ENCODE measurements at regions not wholly inside any gene's neighbourhood (a gene's known extent, or its start where the extent isn't known, plus 50 kb on each side); places are given as distances from the start of the nearest gene placed in this dataset.
"Not testable (repeated sequence)": the region's sequence is repeated elsewhere in the genome, so short reads cannot be mapped to it uniquely, and the experiment has no call there.

DNA sequence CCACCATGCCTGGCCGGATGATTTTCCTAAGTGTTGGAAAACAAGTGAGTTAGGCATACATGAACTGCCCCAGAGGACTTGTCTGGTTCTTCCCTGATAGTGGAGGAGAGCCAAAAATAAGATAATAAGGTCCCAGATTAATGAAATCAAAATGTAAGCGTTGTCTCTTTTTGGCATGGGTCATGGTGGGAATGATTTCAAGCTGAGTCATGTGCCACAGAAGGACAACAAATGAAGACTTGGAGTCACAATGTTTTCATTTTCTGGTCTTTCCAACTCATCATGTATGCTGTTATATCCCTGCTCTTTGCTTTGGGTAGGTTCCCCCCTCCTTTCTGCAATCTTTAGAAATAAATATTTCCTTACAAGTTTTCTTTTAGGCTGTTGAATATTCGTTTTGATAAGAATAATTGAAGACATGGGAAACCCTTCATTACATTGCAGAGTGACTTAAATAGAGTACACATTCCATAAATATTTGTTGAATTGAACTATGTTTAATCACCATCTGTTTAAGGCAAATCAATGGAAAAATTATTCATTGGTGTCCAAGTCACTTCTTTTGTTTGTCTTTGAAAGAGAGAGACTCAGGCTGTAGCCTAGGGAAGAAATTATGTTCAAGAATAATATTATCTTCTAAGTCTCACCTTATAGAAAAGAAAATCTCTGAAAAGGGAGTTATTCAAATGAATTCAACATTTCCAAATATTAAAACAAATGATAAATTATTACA lies 196.3 kb downstream of the CSNK1G3 start:
- TF ChIP-seq, protein P1, sequence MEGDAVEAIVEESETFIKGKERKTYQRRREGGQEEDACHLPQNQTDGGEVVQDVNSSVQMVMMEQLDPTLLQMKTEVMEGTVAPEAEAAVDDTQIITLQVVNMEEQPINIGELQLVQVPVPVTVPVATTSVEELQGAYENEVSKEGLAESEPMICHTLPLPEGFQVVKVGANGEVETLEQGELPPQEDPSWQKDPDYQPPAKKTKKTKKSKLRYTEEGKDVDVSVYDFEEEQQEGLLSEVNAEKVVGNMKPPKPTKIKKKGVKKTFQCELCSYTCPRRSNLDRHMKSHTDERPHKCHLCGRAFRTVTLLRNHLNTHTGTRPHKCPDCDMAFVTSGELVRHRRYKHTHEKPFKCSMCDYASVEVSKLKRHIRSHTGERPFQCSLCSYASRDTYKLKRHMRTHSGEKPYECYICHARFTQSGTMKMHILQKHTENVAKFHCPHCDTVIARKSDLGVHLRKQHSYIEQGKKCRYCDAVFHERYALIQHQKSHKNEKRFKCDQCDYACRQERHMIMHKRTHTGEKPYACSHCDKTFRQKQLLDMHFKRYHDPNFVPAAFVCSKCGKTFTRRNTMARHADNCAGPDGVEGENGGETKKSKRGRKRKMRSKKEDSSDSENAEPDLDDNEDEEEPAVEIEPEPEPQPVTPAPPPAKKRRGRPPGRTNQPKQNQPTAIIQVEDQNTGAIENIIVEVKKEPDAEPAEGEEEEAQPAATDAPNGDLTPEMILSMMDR (conservative IDR thresholded peaks at IDR 0.05) = no peak
- no peak for TF ChIP-seq ZFX (IDR thresholded peaks at IDR 0.05)
- H3K27ac ChIP-seq = no peak overlapping the region

DNA sequence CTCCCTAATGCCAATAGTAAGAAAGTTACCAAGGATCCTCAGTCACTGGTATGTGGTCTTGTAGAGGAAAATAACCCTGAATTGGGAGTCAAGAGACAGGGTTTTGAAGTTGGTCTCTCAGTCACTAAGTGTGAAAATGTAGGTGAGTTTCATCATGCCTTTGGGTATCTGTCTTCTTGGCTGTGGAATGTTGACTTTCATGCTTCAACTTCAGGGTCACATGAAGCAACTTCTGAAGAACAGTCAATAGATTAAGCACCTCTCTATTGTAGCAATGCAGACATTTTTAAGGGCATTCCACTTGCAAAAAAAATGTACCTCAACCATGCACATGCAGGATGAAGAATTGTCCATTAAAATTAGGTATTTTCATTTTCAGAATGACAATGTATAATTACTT lies 194.6 kb downstream of the CSNK1G3 start:
- TF ChIP-seq ZFX (IDR thresholded peaks at IDR 0.05) = no peak
- TF ChIP-seq, protein P1 (conservative IDR thresholded peaks at IDR 0.05) = no peak
- no peak overlapping the region for H3K27ac ChIP-seq

GRCh38 chr5:123705741-123706140 lies 193.8 kb downstream of the CSNK1G3 start:
- TF ChIP-seq, protein P1 (conservative IDR thresholded peaks at IDR 0.05) = no peak
- TF ChIP-seq ZFX (IDR thresholded peaks at IDR 0.05) = no peak
- H3K27ac ChIP-seq = no peak overlapping the region

- H3K27ac ChIP-seq = no peak overlapping the region
- TF ChIP-seq ZFX (IDR thresholded peaks at IDR 0.05) = no peak
- TF ChIP-seq, protein P1 (conservative IDR thresholded peaks at IDR 0.05) = no peak
These were observed 189.7 kb downstream of the CSNK1G3 start for GRCh38 chr5:123701511-123702200.

DNA sequence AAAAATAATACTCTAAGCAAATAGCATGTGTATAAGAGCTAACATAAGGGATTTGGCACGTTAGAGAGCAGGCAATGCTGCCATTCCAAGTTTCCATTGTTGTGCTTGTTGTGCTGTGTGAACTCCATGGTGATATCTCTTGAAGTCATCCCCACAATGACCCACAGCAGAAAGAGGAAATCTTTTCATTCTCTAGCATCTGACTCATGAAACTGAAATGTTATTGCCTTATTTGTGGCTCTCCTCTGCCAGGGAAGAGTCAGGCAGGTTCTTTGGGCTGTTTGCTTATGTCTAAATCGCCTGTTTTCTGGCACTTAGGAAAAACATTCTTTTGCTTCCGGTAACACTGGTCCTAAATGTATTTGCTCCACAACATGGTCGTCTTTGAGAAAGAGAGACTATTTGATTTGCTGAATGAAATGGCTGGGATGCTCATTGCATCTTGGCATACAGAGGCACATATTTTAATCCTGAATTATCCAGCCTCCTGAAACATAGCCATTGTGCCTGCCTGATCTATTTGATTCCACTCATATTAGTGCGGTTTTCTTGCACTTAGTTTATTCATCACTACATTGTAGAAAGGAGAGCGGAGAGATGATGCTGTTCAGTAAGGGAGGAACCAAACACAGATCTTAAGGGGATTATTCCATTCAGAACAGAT lies 188.8 kb downstream of the CSNK1G3 start:
- no peak for TF ChIP-seq ZFX (IDR thresholded peaks at IDR 0.05)
- TF ChIP-seq, protein P1 (conservative IDR thresholded peaks at IDR 0.05) = no peak
- no peak overlapping the region for H3K27ac ChIP-seq

DNA sequence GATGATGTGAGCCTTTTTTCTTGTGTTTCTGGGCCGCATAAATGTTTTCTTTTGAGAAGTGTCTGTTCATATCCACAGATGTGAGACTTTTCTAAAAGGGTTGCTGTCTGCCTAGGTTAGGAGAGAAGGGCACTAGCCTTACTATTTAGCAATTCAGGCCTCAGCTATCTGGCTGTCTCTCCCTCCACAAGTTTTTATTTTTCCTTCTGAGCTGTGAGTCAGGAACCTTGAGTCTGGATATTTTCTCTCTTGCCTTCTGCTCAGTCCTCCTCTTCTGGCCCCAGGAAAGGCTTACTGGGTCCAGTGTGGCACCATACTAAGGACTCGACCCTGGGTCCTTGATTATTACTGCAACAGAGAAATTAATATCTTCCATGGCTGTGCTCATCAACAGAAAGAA lies 187.6 kb downstream of the CSNK1G3 start:
- no peak overlapping the region for H3K27ac ChIP-seq
- TF ChIP-seq, protein P1 (conservative IDR thresholded peaks at IDR 0.05) = no peak
- TF ChIP-seq ZFX (IDR thresholded peaks at IDR 0.05) = no peak

DNA sequence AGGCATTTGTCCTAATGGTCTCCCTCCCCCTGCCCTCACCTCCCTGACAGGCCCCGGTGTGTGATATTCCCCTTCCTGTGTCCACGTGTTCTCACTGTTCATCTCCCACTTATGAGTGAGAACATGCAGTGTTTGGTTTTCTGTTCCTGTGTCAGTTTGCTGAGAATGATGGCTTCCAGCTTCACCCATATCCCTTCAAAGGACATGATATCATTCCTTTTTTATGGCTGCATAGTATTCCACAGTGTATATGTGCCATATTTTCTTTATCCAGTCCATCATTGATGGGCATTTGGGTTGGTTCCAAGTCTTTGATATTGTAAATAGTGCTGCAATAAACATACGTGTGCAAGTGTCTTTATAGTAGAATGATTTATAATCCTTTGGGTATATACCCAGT lies 187.0 kb downstream of the CSNK1G3 start:
- H3K27ac ChIP-seq = not testable (repeated sequence)
